ENCODE measurements at regions not wholly inside any gene's neighbourhood (a gene's known extent, or its start where the extent isn't known, plus 50 kb on each side); places are given as distances from the start of the nearest gene placed in this dataset.

- TF ChIP-seq CTCF (IDR thresholded peaks at IDR 0.05) = no peak
- TF ChIP-seq EZH2phosphoT487 (IDR thresholded peaks at IDR 0.05) = no peak
- TF ChIP-seq EZH2 (IDR thresholded peaks at IDR 0.05) = no peak
Observed at GRCh38 chr3:74269689-74270088, 344.8 kb downstream of the CNTN3 start.

Data from neural progenitor cell (in vitro differentiated cells).